Neural cell (in vitro differentiated cells): ENCODE measurements at regions not wholly inside any gene's neighbourhood (a gene's known extent, or its start where the extent isn't known, plus 50 kb on each side); places are given as distances from the start of the nearest gene placed in this dataset.
A peak's percentile ranks its signal among the peaks of the same experiment; 100 is the strongest.

Source experiments
- H2AFZ ChIP-seq: fragments of 200-600, 300-800 bp; sonication (generic), shearing (Covaris generic); 2 replicates; pipeline ENCODE4 v1.6.0; 2014; ENCODE audit warnings: low read depth, mild to moderate bottlenecking, antibody characterized with exemption, low read length, moderate library complexity
- H3F3A ChIP-seq: fragments of 200-600 bp; shearing (Covaris generic); 2 replicates; pipeline ENCODE4 v1.6.1; 2016; ENCODE audit warnings: mild to moderate bottlenecking, moderate library complexity, mixed read lengths, antibody characterized with exemption, low read length; ENCODE audit not compliant: insufficient read depth, poor library complexity, severe bottlenecking
- H3K27ac ChIP-seq: fragments of 200-600, 300-800 bp; sonication (generic), shearing (Covaris generic); 2 replicates; pipeline ENCODE4 v1.5.1; 2014; ENCODE audit warnings: mild to moderate bottlenecking, low read length, moderate library complexity
- H3K27me3 ChIP-seq: fragments of 300-800, 200-600 bp; sonication (generic), shearing (Covaris generic); 2 replicates; pipeline ENCODE4 v1.6.0; 2014; ENCODE audit warnings: mild to moderate bottlenecking, low read depth, low read length, moderate library complexity; ENCODE audit not compliant: insufficient read depth
- H3K36me3 ChIP-seq: fragments of 300-800, 200-600 bp; sonication (generic), shearing (Covaris generic); 2 replicates; pipeline ENCODE4 v1.5.1; 2014; ENCODE audit warnings: mild to moderate bottlenecking, antibody characterized with exemption, low read length, moderate library complexity; ENCODE audit not compliant: insufficient read depth
- H3K4me2 ChIP-seq: fragments of 300-800, 200-600 bp; sonication (generic), shearing (Covaris generic); 2 replicates; pipeline ENCODE4 v1.6.0; 2014; ENCODE audit warnings: mild to moderate bottlenecking, low read length
- H3K4me3 ChIP-seq: fragments of 300-800, 200-600 bp; sonication (generic), shearing (Covaris generic); 2 replicates; pipeline ENCODE4 v1.5.1; 2014; ENCODE audit warnings: mild to moderate bottlenecking, low read length, moderate library complexity
- H3K79me2 ChIP-seq: fragments of 200-600 bp; shearing (Covaris generic); replicated peaks from 2 replicates; pipeline ENCODE4 v1.6.0; 2014; ENCODE audit warnings: mild to moderate bottlenecking, low read length, moderate library complexity; ENCODE audit not compliant: insufficient read depth
- H3K9ac ChIP-seq: fragments of 300-800, 200-600 bp; sonication (generic), shearing (Covaris generic); 2 replicates; pipeline ENCODE4 v1.6.1; 2016; ENCODE audit warnings: mild to moderate bottlenecking, low read length, mixed read lengths
- H3K9me2 ChIP-seq: fragments of 200-600 bp; shearing (Covaris generic); 2 replicates; pipeline ENCODE4 v1.6.1; 2016; ENCODE audit warnings: mild to moderate bottlenecking, low read length, mixed read lengths; ENCODE audit not compliant: insufficient read depth
- H3K9me3 ChIP-seq: fragments of 200-600, 300-800 bp; sonication (generic), shearing (Covaris generic); 2 replicates; pipeline ENCODE4 v1.6.1; 2016; ENCODE audit warnings: mild to moderate bottlenecking, mixed run types, low read length, moderate library complexity, mixed read lengths
- H4K20me1 ChIP-seq: fragments of 200-600 bp; shearing (Covaris generic); 2 replicates; pipeline ENCODE4 v1.6.1; 2016; ENCODE audit warnings: mild to moderate bottlenecking, mixed run types; ENCODE audit not compliant: insufficient read depth
- CTCF ChIP-seq: fragments of 450-650 bp; IDR thresholded peaks from 2 replicates; pipeline ENCODE4 v1.5.1; 2014; ENCODE audit warnings: antibody characterized with exemption, mild to moderate bottlenecking, moderate library complexity; ENCODE audit not compliant: poor library complexity, severe bottlenecking
- EP300 ChIP-seq: fragments of 450-650 bp; conservative IDR thresholded peaks from 2 replicates; pipeline ENCODE4 v1.6.1; 2014; ENCODE audit warnings: antibody characterized with exemption, mild to moderate bottlenecking, moderate library complexity; ENCODE audit not compliant: poor library complexity, severe bottlenecking
- EZH2 ChIP-seq: fragments of 200-600, 300-800 bp; shearing (Covaris generic), sonication (generic); IDR thresholded peaks from 2 replicates; pipeline ENCODE4 v1.6.1; 2014; ENCODE audit warnings: antibody characterized with exemption, low read length, borderline replicate concordance, mild to moderate bottlenecking; ENCODE audit not compliant: insufficient read depth, poor library complexity, severe bottlenecking
- MXI1 ChIP-seq: fragments of 450-650 bp; conservative IDR thresholded peaks from 2 replicates; pipeline ENCODE4 v1.6.1; 2014; ENCODE audit warnings: antibody characterized with exemption, mild to moderate bottlenecking; ENCODE audit not compliant: poor library complexity, severe bottlenecking
- POLR2AphosphoS5 ChIP-seq: IDR thresholded peaks from 2 replicates; pipeline ENCODE4 v1.6.1; 2012
- RAD21 ChIP-seq: fragments of 450-650 bp; conservative IDR thresholded peaks from 2 replicates; pipeline ENCODE4 v1.6.1; 2014; ENCODE audit warnings: antibody characterized with exemption, mild to moderate bottlenecking, moderate library complexity
- REST ChIP-seq: IDR thresholded peaks from 2 replicates; pipeline ENCODE4 v1.6.1; 2012; ENCODE audit warnings: borderline replicate concordance
- SMC3 ChIP-seq: fragments of 450-650 bp; conservative IDR thresholded peaks from 2 replicates; pipeline ENCODE4 v1.6.1; 2014; ENCODE audit warnings: antibody characterized with exemption, mild to moderate bottlenecking, moderate library complexity; ENCODE audit not compliant: poor library complexity
- TAF1 ChIP-seq: IDR thresholded peaks from 2 replicates; pipeline ENCODE4 v1.6.1; 2012; ENCODE audit warnings: low read depth

DNA sequence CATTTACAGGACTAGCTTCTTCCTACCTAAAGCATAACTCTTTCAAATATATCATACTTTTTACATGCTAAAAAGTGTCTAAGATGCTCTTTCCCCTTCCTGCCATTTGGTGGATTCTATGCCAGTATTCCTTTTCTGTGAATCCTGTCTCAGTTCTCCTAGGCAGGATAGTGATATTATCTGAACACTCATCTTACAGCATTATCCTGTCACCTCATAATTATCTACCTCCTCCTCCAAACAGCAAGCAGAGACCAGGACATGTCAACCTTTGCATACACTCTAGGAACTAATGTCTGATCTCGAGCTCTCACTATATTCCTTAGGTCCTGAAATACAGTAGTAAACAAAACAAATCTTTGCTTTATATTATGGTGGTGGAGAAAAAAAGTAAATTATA lies 275.5 kb downstream of the FAM181B start:
- peak overlapping the region; percentile 46 for H3K4me2 ChIP-seq
- no peak overlapping the region for H3K9ac ChIP-seq
- no peaks in the 10 kb centered on the region for H3K9me3 ChIP-seq
- peak overlapping the region; percentile 30 for H3K4me3 ChIP-seq
- TF ChIP-seq REST (peak; percentile 90), SMC3 (no peak), RAD21 (peak; percentile 32), POLR2AphosphoS5 (peak; percentile 64), EP300 (peak; percentile 49), EZH2 (no peak), TAF1 (no peak), CTCF (peak; percentile 29)
- H3K9me2 ChIP-seq: no peaks in the 10 kb centered on the region
- H3K79me2 ChIP-seq: no peaks in the 10 kb centered on the region
- H2AFZ ChIP-seq: no peak overlapping the region
- no peaks in the 10 kb centered on the region for H3K36me3 ChIP-seq
- no peaks in the 10 kb centered on the region for H4K20me1 ChIP-seq
- peak overlapping the region; percentile 57 for H3K27ac ChIP-seq
- no peaks in the 10 kb centered on the region for H3K27me3 ChIP-seq
- H3F3A ChIP-seq: peaks cover 17% of the 10 kb centered on the region

- no peak overlapping the region for H3K9ac ChIP-seq
- no peak overlapping the region for H2AFZ ChIP-seq
- no peaks in the 10 kb centered on the region for H3K9me2 ChIP-seq
- H3K4me3 ChIP-seq: no peak overlapping the region
- H3K27me3 ChIP-seq: no peaks in the 10 kb centered on the region
- H4K20me1 ChIP-seq: no peaks in the 10 kb centered on the region
- no peak overlapping the region for H3K27ac ChIP-seq
- no peaks in the 10 kb centered on the region for H3F3A ChIP-seq
- H3K79me2 ChIP-seq: no peaks in the 10 kb centered on the region
- no peak overlapping the region for H3K4me2 ChIP-seq
- TF ChIP-seq MXI1: no peak
- TF ChIP-seq EZH2: no peak
- no peak for TF ChIP-seq REST
- TF ChIP-seq CTCF: no peak
- TF ChIP-seq EP300: no peak
- no peak for TF ChIP-seq POLR2AphosphoS5
- TF ChIP-seq TAF1: no peak
- TF ChIP-seq RAD21: no peak
- TF ChIP-seq SMC3: no peak
- no peaks in the 10 kb centered on the region for H3K9me3 ChIP-seq
- no peaks in the 10 kb centered on the region for H3K36me3 ChIP-seq
These were observed 282.7 kb downstream of the FAM181B start for GRCh38 chr11:82450996-82451395.
